ENCODE measurements at regions not wholly inside any gene's neighbourhood (a gene's known extent, or its start where the extent isn't known, plus 50 kb on each side); places are given as distances from the start of the nearest gene placed in this dataset.

DNA sequence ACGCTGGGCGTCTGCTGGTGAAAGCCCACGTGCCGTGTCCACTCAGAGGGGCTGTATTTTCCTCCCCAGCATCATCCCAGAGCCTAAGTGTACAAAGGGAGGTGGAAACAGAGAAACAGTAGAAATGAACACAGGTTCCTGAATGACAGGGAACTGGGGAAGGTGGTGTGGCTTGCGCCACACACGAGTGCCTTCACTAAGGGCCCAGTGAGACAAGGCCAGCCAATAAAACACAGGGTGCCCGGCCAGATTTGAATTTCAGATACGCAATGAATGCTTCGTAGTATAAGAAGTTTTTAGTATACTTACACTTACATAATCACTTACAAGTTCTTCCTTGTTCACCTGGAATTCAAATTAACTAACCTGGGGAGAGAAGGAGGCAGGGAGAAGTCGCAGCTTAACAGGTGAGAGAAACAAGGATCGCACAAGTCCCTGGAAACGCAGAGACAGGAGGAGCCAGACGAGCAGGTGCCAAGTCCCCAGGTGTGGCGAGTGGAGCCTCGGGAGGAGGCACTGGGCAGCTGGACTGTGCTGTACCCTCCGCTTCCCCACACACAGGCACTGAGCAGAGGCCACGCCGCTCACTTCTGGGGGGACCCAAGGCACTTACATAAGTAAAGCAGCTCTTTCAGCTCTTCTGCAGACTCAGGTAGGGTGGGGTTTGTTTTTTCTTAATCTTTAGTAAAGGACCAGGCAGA, 105.2 kb upstream of the MGMT start:
- Mint-ChIP-seq H3K4me1 (no peaks in the 10 kb centered on the region), H3K36me3 (no peaks in the 10 kb centered on the region), H3K27ac (no peak overlapping the region), H3K27me3 (no peaks in the 10 kb centered on the region), H3K9me3 (ENCODE audit: low read depth) (no peaks in the 10 kb centered on the region), H3K4me3 (no peak overlapping the region)
- CTCF ChIA-PET = no interaction called here
- ATAC-seq (no peak), DNase-seq (no peak)

DNA sequence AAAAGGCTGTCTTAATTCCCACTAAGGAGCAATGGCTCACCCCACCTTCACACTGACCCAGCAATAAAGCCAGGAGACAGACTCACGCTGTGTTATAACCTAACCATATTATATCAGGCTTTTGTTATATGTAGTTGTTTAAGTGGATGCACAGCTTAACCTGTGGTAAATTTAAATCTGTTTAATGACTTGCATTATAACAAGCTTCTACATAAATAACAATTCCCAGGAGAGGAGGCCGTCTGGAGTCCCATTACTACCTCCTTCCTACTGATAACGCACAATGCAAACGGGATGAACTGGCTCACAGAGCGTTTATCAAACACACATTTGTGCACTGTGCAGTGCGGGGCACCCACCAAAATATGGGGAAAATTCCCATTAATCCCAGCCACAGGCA, 102.1 kb upstream of the MGMT start:
- CTCF ChIA-PET = no interaction called here
- Mint-ChIP-seq H3K4me1 (no peaks in the 10 kb centered on the region), H3K27me3 (peaks cover 3% of the 10 kb centered on the region), H3K9me3 (ENCODE audit: low read depth) (no peaks in the 10 kb centered on the region), H3K36me3 (no peaks in the 10 kb centered on the region), H3K27ac (no peak overlapping the region), H3K4me3 (no peak overlapping the region)
- ATAC-seq (no peak), DNase-seq (no peak)

DNA sequence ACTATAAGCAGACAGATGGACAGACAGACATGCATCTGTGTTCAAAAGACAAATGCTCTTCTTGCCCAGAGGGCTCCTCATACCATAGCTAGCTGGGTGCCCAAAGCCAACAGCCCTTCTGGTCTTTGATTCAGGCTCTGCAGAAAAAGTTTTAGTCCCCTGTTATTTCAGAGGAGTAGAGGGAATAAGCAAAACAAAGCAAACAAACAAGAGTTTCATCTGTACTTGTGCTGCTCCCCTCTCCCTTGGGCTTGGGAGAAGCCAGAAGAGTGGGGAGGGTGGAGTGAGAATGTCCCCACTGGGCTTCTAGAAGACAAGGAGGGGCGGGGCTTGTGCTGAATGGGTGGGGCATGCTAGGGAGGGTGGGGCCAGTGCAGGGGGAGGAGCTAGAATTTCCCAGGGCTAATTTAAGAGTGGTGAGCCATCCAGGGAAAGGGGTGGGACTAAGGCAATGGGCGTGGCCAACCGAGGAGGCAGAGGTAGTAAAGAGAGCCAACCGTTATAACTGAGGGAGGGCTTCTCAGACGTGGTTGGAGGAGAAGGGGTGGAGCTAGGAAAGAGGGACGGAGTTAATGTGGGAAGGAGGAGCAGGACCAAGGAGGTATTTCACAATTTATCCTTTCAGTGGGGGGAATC, 101.2 kb upstream of the MGMT start:
- DNase-seq (no peak), ATAC-seq (no peak)
- CTCF ChIA-PET = no interaction called here
- H3K9me3 Mint-ChIP-seq (ENCODE audit: low read depth) = no peaks in the 10 kb centered on the region
- no peak overlapping the region for H3K4me3 Mint-ChIP-seq
- no peak overlapping the region for H3K27ac Mint-ChIP-seq
- peaks cover 3% of the 10 kb centered on the region for H3K27me3 Mint-ChIP-seq
- H3K4me1 Mint-ChIP-seq = no peaks in the 10 kb centered on the region
- no peaks in the 10 kb centered on the region for H3K36me3 Mint-ChIP-seq

DNA sequence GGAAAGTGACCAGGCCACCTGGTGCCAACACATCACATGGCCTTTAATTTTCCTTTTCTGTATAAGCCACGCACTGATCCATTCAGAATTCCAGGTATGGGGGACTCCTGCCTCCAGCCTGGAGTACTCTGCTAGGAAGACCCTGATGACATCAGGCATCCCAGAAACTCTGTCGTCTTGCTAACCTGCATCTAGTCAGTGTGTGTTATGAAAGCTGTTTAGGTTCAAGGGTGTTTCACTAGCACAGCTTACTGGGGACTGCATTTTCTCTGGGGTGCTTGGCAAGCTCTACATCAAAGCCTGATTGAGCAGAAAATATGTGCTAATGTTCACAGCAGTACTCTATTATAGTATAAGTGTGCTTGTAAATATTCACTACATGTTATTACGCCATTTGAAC, 100.6 kb upstream of the MGMT start:
- Mint-ChIP-seq H3K27ac (no peak overlapping the region), H3K4me3 (no peak overlapping the region), H3K36me3 (no peaks in the 10 kb centered on the region), H3K9me3 (ENCODE audit: low read depth) (no peaks in the 10 kb centered on the region), H3K27me3 (peaks cover 8% of the 10 kb centered on the region), H3K4me1 (no peaks in the 10 kb centered on the region)
- CTCF ChIA-PET = no interaction called here
- no peak for DNase-seq
- ATAC-seq = no peak

DNA sequence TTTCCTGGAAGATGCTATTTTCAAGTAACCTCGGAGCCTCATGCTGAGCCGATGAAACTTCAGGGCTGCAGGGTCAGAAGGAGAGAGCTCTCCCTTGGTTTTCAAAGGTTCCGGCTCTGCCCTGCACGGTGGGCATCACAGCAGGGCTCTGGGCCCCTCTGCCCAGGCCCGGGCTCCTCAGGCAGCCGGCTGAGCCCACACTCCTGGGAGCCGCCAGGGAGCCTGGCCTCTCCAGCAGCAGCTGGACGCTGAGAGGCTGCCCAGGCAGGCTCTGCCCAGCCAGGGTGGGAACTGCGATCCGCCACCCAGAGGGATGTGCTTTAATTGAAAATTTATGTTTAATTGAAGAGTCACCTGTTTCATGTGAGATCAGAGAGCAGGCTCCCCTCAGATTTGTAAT, 97.5 kb upstream of the MGMT start:
- H3K4me3 Mint-ChIP-seq = no peak overlapping the region
- no peak overlapping the region for H3K27ac Mint-ChIP-seq
- H3K9me3 Mint-ChIP-seq (ENCODE audit: low read depth) = no peaks in the 10 kb centered on the region
- no peaks in the 10 kb centered on the region for H3K36me3 Mint-ChIP-seq
- H3K4me1 Mint-ChIP-seq = no peaks in the 10 kb centered on the region
- CTCF ChIA-PET = no interaction called here
- no peak for ATAC-seq
- no peak for DNase-seq
- peaks cover 28% of the 10 kb centered on the region for H3K27me3 Mint-ChIP-seq

DNA sequence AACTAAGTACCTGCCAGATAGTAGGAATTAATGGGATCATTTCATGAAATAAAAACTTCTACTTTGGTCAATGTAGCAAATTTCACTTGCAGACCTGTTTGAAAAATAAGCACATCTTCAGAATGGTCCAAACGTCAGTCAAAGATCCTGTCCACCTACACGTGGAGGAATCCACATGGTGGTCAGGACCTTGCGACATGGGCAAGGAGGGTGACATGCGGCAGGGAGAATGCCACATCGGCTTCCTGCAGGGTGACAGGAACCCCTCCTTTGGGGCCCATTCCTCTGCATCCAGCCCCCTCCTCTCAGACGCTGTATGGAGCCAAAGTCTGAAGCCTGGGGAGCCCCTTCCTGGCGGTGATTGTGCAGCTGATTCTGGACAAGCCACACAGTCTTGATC, 95.5 kb upstream of the MGMT start:
- no peaks in the 10 kb centered on the region for H3K4me1 Mint-ChIP-seq
- CTCF ChIA-PET = no interaction called here
- no peak for ATAC-seq
- H3K27ac Mint-ChIP-seq = no peak overlapping the region
- peaks cover 28% of the 10 kb centered on the region for H3K27me3 Mint-ChIP-seq
- H3K9me3 Mint-ChIP-seq (ENCODE audit: low read depth) = no peaks in the 10 kb centered on the region
- no peak overlapping the region for H3K4me3 Mint-ChIP-seq
- no peaks in the 10 kb centered on the region for H3K36me3 Mint-ChIP-seq
- DNase-seq = no peak

DNA sequence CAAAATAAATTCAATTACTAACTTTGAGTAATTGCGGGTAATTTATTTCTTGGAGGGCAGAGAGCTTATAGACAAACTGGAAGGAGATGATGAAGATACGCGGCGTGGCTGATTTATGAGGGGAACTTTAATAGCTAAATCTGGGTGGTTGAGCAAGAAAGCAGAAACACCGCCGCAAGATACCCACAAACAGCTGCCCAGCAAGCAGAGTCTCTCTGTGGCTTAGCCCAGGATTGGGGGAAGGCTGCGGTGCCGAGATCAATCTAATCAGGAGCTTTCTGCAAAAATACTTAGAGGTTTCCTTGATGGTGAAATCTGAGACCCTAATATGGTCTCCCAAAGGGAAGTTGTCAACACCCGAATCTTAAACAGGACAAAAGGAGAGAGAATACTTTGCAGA, 94.9 kb upstream of the MGMT start:
- DNase-seq (no peak), ATAC-seq (no peak)
- no peak overlapping the region for H3K4me3 Mint-ChIP-seq
- peaks cover 28% of the 10 kb centered on the region for H3K27me3 Mint-ChIP-seq
- CTCF ChIA-PET = no interaction called here
- H3K27ac Mint-ChIP-seq = no peak overlapping the region
- no peaks in the 10 kb centered on the region for H3K9me3 Mint-ChIP-seq (ENCODE audit: low read depth)
- H3K4me1 Mint-ChIP-seq = no peaks in the 10 kb centered on the region
- no peaks in the 10 kb centered on the region for H3K36me3 Mint-ChIP-seq

DNA sequence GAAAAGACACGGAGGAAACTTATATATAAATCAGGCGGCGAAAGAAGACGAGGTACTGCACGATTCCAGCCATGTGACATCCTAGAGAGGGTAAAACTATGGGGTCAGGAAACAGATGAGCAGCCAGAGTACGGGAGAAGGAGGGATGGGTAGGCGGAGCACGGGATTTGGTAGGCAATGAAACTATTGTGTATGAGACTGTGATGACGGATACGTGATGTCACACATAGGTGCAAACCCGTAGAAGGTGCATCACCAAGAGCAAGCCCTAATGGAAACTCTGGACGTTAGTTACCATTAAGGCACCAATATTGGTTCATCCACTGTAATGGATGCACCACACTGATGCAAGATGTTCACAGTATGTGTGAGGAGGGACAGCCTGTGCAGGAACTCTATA, 93.8 kb upstream of the MGMT start:
- Mint-ChIP-seq H3K27me3 (peaks cover 28% of the 10 kb centered on the region), H3K36me3 (no peaks in the 10 kb centered on the region), H3K4me3 (no peak overlapping the region), H3K4me1 (no peaks in the 10 kb centered on the region), H3K9me3 (ENCODE audit: low read depth) (no peaks in the 10 kb centered on the region), H3K27ac (no peak overlapping the region)
- no peak for ATAC-seq
- DNase-seq = no peak
- CTCF ChIA-PET = no interaction called here

DNA sequence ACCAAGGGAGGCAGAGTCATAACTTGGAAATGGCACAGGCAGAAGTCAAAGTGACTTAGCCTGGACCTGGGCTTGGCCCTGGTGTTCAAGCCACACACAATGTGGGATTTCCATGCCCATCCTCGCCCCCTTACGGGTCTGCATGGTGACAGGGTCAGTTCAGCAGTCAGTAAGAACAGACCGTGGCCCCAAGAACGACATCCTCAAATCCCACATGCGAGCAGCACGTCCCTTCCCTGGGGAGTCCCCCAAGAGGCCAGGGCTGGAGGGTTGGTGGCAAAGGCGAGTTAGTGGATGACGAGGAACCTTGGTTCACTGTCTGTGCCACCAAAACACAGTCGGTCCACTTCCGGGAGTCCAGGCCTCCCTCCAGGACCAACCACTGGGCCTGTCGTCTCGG, 93.3 kb upstream of the MGMT start:
- Mint-ChIP-seq H3K9me3 (ENCODE audit: low read depth) (no peaks in the 10 kb centered on the region), H3K27me3 (peaks cover 28% of the 10 kb centered on the region), H3K4me1 (no peaks in the 10 kb centered on the region), H3K27ac (no peak overlapping the region), H3K4me3 (no peak overlapping the region), H3K36me3 (no peaks in the 10 kb centered on the region)
- DNase-seq (no peak), ATAC-seq (no peak)
- CTCF ChIA-PET = no interaction called here

DNA sequence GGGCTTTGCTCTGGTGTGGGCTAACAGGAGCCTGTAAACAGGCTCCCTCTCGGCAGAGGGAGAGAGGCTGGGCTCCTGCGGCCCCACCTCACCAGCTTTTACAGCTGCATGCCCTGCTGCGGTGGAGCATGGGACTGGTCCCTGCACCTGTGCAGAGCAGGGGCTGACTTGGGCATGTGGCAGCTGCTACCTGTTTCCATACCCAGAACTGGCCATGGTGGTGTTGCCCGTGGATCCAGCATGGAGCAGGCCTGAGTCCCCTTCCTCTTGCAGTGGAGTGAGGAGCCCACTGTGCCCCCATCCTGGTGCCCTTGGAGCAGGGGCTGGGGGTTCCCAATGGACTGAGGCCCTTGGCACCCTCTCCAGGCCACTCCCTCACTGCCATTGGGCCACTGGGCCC, 91.9 kb upstream of the MGMT start:
- CTCF ChIA-PET = no interaction called here
- no peaks in the 10 kb centered on the region for H3K4me1 Mint-ChIP-seq
- H3K27ac Mint-ChIP-seq = no peak overlapping the region
- no peak overlapping the region for H3K4me3 Mint-ChIP-seq
- no peaks in the 10 kb centered on the region for H3K36me3 Mint-ChIP-seq
- DNase-seq (no peak), ATAC-seq (no peak)
- H3K27me3 Mint-ChIP-seq = peaks cover 25% of the 10 kb centered on the region
- no peaks in the 10 kb centered on the region for H3K9me3 Mint-ChIP-seq (ENCODE audit: low read depth)

DNA sequence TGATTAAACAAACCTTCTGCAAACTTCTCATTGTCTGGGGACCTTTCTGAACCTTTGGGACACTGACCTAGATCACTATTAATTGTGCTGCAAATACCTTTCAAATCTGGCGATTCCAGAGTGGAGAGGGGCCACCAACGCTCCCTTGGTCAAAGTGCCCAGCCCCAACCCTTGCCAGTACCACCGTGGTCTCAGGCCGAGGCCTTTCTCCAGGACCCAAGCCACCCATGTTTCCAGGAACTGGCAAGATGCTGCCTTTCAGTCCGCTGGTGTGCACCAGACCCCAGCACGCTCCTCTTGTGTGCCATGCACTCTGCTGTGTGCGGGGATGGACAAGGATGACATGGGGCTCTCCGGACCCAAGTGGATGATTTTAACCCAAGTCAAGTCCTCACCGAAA, 91.1 kb upstream of the MGMT start:
- H3K36me3 Mint-ChIP-seq = no peaks in the 10 kb centered on the region
- no peaks in the 10 kb centered on the region for H3K4me1 Mint-ChIP-seq
- CTCF ChIA-PET = no interaction called here
- no peak overlapping the region for H3K27ac Mint-ChIP-seq
- DNase-seq (no peak), ATAC-seq (no peak)
- H3K4me3 Mint-ChIP-seq = no peak overlapping the region
- peaks cover 25% of the 10 kb centered on the region for H3K27me3 Mint-ChIP-seq
- no peaks in the 10 kb centered on the region for H3K9me3 Mint-ChIP-seq (ENCODE audit: low read depth)

DNA sequence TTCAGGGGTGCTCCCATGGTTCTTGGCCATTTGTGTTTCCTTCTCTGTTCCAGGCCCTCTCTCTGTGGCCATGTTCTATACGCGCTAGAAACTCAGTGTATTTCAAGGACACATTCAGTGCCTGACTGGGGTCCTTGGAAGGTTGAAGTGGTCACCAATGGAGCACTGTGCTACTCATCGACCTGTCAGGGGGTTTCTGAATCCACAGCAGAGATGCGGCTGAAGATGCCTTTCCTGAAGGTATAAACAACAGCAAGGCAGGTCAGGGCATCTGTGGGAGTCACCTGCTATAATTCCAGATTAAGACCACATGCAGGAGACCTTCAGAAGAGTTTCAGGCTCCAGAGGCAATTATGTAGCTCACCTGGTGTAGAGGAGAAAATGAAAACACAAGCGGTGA, 86.8 kb upstream of the MGMT start:
- Mint-ChIP-seq H3K4me1 (no peaks in the 10 kb centered on the region), H3K4me3 (no peak overlapping the region)

DNA sequence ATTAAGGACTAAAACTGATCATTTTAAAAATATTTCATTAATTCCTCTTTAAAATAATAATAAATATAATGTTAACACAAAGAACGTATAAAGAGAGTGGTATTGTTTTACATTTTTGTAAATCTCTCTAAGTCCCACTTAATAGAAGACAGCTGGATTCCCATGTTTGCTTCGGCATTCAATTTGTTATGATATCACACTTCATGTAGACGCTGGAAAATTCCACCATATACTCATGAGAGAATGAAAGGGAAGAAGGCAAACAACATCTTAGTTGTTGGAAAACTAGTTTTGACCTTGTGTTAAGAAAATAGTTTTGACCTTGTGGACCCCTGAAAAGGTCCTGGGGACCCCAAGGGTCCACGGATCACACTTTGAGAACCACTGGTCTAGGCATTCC, 85.3 kb upstream of the MGMT start:
- H3K36me3 Mint-ChIP-seq = no peaks in the 10 kb centered on the region
- no peak overlapping the region for H3K4me3 Mint-ChIP-seq
- no peak for ATAC-seq
- DNase-seq = no peak
- H3K27ac Mint-ChIP-seq = no peak overlapping the region
- no peaks in the 10 kb centered on the region for H3K9me3 Mint-ChIP-seq (ENCODE audit: low read depth)
- H3K4me1 Mint-ChIP-seq = no peaks in the 10 kb centered on the region
- CTCF ChIA-PET = no interaction called here
- no peaks in the 10 kb centered on the region for H3K27me3 Mint-ChIP-seq

More for the DNA sequence above, 86.8 kb upstream of the MGMT start:
- H3K27me3 Mint-ChIP-seq = no peaks in the 10 kb centered on the region
- no peak for ATAC-seq
- no peak overlapping the region for H3K27ac Mint-ChIP-seq
- H3K9me3 Mint-ChIP-seq (ENCODE audit: low read depth) = no peaks in the 10 kb centered on the region
- CTCF ChIA-PET = no interaction called here
- H3K36me3 Mint-ChIP-seq = no peaks in the 10 kb centered on the region
- DNase-seq = no peak

DNA sequence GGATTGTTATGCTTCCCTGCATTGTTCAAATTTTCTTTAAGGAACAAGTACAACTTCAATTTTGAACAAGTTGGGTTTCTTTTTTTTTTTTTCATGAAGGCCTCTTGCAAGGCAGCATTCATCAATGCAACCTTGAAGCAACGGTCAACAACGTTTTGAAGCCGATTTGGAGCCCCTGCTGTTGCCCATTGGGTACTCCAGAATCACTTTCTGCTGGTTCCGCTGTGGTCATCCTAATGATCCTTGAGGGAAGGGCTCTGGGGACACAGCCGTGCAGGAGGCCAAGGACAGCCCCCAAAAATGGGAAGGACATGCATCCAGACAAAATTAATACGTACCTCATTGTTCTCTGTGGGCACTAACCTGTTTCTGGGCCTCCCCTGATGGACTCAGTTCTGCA, 84.6 kb upstream of the MGMT start:
- H3K27ac Mint-ChIP-seq = no peak overlapping the region
- DNase-seq (no peak), ATAC-seq (no peak)
- no peaks in the 10 kb centered on the region for H3K9me3 Mint-ChIP-seq (ENCODE audit: low read depth)
- CTCF ChIA-PET = no interaction called here
- H3K4me1 Mint-ChIP-seq = no peaks in the 10 kb centered on the region
- H3K27me3 Mint-ChIP-seq = no peaks in the 10 kb centered on the region
- no peaks in the 10 kb centered on the region for H3K36me3 Mint-ChIP-seq
- no peak overlapping the region for H3K4me3 Mint-ChIP-seq

DNA sequence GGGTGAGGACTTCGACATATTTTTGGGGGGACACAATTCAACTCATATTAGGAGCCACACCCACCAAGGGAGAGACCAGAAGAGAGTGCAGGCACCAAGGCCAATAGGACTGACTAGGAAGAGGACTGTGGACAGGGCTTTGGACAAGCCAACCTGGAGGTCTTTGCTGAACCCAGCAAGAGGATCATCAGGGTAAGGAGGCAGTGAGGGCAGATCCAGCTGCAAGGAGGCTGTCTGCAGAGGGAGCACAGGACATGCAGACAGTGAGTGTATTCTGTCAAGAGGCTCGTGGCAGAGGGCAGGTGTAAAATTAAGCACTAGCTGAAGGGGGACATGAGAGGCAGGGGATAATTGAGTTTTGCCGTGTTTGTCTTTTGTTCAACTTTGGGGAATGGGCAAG, 83.4 kb upstream of the MGMT start:
- DNase-seq (no peak), ATAC-seq (no peak)
- Mint-ChIP-seq H3K36me3 (no peaks in the 10 kb centered on the region), H3K27me3 (no peaks in the 10 kb centered on the region), H3K27ac (no peak overlapping the region), H3K4me3 (no peak overlapping the region), H3K4me1 (no peaks in the 10 kb centered on the region), H3K9me3 (ENCODE audit: low read depth) (no peaks in the 10 kb centered on the region)
- CTCF ChIA-PET = no interaction called here
